DMS153 treated with DMSO at 0.1 percent for 48 hours (cell line): ENCODE measurements at regions not wholly inside any gene's neighbourhood (a gene's known extent, or its start where the extent isn't known, plus 50 kb on each side); places are given as distances from the start of the nearest gene placed in this dataset.

Experiments used
- DNase-seq: peaks from one replicate; lab custom pipeline; 2025; ENCODE audit not compliant: unreplicated experiment; lab: John Stamatoyannopoulos, UW

DNA sequence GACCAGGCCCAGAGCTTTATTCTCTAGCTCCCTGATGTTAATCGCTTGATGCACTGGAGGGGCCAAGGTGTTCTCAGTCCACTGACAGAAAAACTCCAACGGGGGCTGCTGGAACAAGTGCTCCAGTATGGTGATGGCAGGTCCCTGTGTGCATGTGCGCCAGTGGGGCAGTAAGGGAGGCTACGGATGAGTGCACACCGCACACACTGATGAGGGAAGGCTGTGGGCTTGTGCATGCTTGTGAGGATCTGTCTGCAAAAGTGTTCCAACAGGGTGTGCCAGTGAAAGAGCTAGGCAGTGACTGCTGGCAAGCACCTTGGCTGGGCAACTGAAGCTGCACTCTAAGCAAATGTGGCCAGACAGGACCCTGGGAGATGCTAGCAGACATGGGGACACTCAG is 229.7 kb upstream of the FOXG1 start:
- DNase-seq: no peak

DNA sequence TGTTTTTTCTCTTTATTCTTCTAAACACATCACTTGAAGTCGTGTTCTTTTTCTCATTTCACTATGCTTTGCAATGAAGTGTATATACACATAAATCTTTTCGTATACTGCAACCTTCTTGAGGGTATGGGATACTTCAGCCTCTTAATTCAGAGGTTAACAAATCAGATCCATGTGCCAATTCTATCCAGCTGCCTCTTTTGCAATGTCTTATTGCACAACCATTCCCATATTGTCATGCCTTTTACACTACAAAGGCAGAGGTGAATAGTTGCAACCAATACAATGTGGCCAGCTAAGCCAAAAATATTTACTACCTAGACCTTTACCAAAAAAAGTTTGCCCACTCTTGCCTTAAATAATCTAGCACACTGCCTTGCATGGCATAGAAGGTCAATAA is 224.5 kb upstream of the FOXG1 start:
- DNase-seq: no peak

DNA sequence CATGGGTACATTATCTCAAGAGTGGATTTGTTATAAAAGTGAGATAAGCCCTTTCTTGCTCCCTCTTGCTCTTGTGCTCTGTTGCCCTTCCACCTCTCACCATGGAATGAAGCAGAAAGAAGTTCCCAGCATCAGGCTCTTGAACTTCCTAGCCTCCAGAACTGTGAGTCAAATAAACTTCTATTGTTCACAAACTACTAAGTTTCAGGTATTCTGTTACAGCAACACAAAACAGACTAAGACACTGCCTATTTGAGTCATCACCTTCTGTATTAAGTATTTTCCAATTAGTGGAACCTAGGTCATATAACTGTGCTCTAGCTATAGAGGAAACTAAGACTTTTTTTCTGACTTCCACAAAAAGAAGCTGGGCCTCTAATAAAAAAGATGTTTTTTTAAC is 201.2 kb upstream of the FOXG1 start:
- no peak for DNase-seq

DNA sequence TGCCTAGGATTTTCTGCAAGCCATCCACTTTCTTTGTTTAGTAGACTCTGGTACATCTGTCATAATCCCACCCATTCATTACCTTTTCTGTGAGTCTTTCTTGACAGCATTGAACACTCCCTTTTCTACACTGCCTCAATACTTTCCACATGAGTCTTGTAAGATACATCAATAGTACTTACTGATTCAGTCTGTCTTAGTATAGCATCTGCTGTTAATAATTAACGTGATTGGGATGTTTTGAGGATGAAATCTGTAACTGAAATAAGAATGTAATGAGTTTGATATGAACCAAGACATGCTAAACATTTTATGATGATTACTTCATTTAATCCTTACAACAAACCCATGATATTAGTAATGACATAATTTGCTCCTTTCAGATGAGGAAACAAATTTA is 196.2 kb upstream of the FOXG1 start:
- DNase-seq: no peak

GRCh38 chr14:28571636-28572035 is 195.0 kb upstream of the FOXG1 start:
- DNase-seq: no peak

DNA sequence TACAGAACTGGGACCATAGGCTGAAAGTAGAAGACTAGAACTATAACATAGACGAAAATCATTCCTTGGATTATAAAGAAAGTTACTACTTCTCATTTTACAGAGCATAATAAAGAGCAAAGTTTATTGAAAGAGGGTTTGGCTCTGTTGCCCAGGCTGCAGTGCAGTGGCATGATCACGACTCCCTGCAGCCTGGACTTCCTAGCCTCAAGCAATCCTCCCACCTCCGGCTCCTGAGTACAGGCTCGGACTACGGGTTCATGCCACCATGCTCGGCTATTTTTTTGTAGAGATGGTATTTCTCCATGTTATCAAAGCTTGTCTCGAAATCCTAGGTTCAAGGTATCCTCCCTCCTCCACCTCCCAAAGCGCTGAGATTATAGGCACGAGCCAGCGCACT is 190.1 kb upstream of the FOXG1 start:
- no peak for DNase-seq

DNA sequence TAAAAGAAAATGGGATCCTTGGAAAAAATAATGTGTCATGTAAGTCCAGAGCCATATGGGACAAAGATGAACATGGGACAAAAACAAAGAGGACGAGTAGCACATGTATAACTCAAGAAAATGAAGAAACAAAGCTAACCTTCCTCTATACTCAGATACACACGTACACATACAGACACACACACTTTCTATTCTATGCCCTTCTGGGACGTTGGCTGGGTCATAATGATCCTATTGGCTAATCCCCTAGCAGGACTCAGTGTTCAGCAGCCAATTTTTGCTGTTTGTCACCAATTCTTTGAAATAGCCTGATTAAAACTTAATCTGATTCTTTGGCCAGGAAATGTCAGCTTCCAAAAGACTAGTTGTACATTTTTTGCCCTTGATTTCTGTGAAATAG is 189.4 kb upstream of the FOXG1 start:
- DNase-seq: no peak

DNA sequence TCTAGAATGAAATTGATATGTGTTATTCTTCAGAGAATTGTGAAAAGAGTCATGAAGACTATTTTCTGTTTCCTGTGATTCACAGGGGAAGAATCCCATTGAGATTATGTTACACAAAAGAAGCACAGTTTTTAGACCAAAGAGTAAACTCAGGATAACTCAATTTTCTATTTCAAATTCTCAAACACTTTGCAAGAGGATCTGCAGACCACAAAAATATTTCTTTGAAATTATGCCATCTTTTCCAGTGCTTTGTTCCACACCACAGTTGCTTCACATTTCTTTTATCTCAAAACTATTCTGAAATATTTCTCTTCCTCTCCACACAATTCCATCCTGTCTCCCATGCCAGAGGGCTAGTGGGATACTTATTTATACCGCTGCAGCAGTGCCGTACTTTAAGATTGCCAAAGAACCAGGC is 188.9 kb upstream of the FOXG1 start:
- DNase-seq: no peak

- DNase-seq: no peak
These were observed 181.6 kb upstream of the FOXG1 start for GRCh38 chr14:28584951-28585350.

DNA sequence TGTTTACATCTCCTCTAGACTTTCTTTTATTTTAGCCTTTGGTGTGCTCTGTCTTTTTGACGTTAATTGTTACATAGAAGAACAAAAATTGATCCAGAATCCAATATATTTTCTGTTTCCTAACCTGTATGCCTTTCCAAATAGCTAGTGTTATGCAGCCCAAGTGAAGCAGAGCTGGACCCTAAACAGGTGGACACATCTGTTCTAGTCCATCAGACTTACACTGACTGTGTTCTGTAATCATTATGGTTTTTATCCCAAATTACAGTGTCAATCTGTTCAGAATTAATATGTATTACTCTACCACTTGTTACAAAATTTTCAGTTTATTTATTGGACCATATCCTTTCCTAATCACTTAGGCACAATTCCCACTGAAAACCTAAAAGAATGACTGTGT is 176.8 kb upstream of the FOXG1 start:
- DNase-seq: no peak

GRCh38 chr14:28596391-28596790 is 170.2 kb upstream of the FOXG1 start:
- DNase-seq: no peak

DNA sequence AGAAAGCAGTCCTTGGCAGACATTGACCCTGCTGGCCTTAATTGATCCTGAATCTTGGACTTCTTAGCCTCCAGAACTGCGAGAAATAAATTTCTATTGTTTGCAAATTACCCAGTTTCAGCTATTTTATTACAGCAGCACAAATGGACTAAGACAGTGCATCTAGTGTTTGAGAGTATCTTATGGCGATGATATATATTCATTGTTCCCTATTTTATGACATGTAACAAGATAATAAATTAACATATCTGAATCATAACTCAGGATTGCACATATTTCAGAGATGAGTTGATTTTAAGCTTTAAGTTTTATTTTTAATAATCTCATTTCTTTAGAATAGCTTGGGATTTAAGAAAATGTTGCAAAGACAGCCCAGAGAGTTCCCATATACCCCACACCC is 167.4 kb upstream of the FOXG1 start:
- no peak for DNase-seq

DNA sequence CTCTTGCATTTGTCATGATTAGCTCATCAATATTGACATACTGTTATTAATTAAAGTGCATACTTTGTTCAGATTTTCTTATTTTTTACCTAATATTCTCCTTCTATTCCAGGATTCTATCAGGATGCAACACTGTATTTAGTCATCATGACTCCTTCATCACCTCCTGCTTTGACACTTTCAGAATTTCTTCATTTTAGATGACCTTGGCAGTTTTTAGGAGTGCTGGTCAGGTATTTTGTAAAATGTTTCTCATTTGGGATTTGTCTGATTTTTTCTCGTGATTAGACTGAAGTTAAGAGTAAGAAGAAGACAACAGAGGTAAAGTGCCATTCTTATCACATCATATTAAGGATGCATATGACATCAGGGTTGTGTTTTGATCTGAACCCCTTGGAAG is 167.0 kb upstream of the FOXG1 start:
- no peak for DNase-seq

DNA sequence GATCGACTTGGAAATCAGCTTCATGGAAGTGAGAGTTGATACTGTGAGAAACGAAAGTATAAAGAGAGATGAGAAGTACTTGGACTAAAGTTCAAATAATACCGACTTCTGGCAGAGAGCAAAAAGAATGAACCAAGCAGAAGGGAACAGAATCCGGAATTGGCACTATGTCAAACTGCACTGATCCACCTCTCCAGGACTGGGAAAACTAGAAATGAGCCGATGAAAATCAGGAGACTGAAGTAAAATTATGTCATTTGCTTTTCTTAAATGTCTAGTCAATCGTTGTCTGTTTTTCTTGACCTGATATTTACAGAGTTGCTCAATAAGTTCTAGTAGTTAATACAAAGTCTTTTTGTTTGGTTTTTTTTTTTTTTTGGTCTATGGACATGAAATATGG is 163.0 kb upstream of the FOXG1 start:
- no peak for DNase-seq

- no peak for DNase-seq
These were observed 158.9 kb upstream of the FOXG1 start for GRCh38 chr14:28607661-28608060.

DNA sequence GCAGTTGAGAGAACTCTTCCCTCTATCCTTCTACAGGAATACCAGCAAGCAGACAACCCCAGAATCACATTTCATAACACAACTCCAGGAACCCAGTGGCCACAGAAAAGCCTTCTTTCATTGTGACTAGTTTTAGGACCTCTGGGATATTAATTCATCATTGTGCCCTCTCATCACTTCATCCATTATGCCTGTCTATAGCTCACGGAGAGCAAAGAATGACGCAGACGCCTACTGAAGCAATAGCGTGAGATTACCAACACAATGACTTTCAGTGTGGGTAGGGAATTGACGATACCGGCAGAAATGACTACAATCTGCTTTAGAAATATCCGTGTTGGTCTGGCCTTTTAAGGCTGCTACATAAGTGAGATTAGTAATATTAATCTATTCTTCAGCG is 158.1 kb upstream of the FOXG1 start:
- no peak for DNase-seq

DNA sequence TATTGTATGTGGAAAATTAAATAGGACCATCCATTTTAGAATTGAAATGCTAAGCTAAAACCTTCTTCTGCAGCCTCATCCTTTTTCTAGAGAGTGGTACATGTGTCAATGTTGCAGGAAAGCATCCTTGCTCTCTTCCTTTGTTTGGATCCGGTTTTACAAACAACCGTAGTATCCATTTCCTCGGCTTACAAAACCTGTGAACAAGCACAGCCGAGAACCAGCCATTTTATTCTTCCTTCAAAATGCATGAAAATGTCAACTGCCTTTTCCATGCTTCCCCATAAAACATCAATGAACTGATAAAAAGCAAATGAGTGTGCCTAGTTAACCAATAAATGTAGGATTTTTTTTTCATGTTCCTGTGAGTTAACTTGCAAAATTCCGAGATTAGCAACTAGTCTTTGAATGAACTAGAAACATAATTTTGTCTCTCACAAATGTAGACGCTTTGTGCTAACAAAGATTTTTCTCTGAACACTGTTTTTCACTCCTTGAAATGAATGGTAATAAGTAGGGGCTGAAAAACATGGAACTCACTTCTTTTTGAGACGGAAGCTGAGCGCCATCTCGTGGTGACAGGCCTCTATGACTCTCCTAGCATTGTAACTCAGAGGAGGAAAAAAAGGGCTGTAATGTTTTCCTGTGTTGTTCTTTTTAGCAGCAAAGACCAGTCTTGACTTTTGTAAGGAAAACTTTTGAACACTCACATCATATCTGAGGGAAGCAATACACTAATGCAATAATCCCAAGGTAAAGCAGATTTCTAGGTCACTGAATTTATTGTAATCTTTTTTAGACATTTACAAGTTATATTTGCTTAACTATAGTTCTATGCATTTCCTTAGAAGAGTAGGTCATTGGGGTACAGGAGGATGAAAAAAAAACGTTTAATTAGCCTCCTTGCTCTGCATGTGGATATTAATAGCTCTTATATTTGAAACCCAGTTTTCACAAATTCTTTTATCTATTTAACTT is 157.4 kb upstream of the FOXG1 start:
- peak; percentile 72 for DNase-seq

DNA sequence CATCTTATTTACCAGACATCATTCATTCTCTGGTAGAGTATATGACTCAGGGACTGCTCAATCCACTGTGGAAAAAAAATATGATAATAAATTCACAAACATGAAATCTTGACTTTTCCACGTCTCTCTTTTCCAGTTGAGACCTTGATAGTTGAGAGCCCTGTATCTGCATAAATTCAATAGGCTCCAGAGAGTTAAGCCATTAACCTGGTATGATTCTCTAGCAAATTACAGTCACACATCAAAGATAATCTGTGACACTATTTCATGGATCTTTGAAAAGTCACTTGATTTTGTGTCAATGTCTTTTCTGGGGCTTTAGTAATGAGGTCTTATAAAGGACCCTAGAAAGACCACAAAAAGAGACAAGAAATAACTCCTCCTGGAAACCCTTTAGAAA is 154.2 kb upstream of the FOXG1 start:
- DNase-seq: no peak

DNA sequence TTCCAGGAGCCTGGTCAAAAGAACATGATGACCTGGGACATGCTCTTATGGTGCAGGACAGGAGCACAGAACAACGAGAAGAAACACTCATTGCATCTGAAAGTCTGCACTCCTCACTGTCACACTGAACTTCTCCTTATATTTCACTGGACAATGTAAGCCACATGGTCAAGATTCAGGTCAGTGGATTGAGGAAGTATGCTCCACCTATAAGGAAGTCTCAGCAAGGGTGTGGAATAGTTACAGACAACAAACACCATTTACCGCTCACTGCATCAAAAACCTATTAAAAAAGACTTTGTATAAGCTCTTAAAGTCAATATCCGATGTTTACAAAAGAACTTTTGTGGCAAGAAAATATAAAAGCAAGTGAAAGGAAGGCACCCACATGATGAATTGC is 153.1 kb upstream of the FOXG1 start:
- no peak for DNase-seq

GRCh38 chr14:28626780-28627179 is 139.8 kb upstream of the FOXG1 start:
- DNase-seq: no peak

- DNase-seq: no peak
These were observed 137.1 kb upstream of the FOXG1 start for GRCh38 chr14:28629328-28630004.

DNA sequence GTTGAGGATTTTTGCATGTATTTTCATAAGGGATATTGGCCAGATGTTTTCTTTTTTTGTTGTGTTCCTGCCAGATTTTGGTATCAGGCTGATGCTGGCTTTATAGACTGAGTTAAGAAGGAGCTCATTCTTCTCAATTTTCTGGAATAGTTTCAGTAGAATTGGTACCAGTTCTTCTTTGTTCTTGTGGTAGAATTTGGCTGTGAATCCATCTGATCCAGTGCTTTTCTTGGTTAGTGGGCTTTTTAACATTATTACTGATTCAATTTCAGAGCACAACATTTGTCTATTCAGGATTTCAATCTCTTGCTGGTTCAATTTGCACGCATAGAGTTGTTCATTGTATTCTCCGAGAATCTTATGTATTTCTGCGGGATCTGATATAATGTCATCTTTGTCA is 136.5 kb upstream of the FOXG1 start:
- DNase-seq: no peak
